GM18505 (cell line): ENCODE measurements at regions not wholly inside any gene's neighbourhood (a gene's known extent, or its start where the extent isn't known, plus 50 kb on each side); places are given as distances from the start of the nearest gene placed in this dataset.
A peak's percentile ranks its signal among the peaks of the same experiment; 100 is the strongest.
"Not testable (repeated sequence)": the region's sequence is repeated elsewhere in the genome, so short reads cannot be mapped to it uniquely, and the experiment has no call there.

Source experiments
- ATAC-seq: cut with Tn5 transposase; IDR thresholded peaks from one replicate; pipeline ENCODE4 v1.9.1; 2021; ENCODE audit not compliant: unreplicated experiment
- POLR2A ChIP-seq: IDR thresholded peaks from 4 replicates; pipeline ENCODE4 v1.6.1; 2011; ENCODE audit warnings: borderline replicate concordance; ENCODE audit not compliant: insufficient read depth, insufficient read length; ENCODE audit errors: extremely low read depth

DNA sequence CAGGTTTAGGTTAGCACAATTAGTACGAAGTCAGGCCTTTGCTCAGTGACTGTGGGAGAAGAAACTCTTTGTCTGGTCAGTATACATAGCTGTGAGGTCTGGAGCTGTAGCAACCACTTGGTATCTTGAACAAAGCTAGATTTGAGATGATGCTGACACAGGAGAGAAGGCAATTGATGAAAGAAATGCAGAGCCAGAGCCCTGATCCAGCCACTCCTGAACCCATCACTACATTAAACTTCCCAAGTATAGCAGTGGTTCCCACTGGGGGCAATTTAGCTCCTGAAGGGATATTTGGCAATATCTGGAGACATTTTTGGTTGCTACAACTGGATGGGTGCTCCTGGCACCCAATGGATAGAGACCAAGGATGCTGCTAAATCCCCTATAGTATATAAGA lies 143.9 kb upstream of the SPRED2 start:
- TF ChIP-seq POLR2A, result no peak
- ATAC-seq, result no peak

DNA sequence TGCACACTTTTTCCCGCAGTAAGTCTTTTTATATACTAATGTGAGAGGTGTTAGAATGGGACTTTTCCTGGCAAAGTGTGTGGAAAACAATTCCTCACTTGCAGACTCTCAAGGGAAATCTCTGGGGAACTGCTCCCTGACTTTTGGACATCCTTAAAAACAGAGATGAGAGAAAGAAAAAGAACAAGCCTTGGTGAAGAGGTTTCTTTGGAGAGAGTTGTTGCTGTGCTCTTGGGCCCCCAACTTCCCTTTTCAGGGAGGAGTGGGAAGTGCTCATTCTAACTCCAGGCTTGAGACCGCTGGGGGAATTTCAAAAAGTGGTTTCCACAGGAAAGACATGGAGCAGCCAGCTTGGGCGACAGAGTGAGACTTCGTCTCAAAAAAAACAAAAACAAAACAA lies 142.6 kb upstream of the SPRED2 start:
- no peak for TF ChIP-seq POLR2A
- no peak for ATAC-seq

DNA sequence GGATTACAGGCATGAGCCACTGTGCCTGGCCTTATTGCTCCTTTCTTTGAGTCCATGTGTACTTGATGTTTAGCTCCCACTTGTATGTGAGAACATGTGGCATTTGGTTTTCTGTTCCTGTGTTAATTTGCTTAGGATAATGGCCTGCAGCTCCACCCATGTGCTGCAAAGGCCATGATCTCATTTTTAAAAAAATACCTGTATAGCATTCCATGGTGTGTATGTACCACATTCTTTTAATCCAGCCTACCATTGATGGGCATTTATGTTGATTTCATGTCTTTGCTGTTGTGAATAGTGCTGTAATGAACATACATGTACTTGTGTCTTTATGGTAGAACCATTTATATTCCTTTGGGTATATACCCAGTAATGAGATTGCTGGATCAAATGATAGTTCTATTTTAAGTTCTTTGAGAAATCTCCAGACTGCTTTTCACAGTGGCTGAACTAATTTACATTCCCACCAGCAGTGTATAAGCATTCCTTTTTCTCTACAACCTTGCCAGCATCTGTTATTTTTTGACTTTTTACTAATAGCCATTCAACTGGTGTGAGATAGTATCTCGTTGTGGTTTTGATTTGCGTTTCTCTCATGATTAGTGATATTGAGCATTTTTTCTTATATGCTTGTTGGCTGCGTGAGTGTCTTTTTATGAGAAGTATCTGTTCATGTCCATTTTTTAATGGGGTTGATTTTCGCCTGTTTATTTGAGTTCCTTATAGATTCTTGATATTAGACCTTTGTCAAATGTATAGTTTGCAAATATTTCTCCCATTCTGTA lies 136.4 kb upstream of the SPRED2 start:
- ATAC-seq, result not testable (repeated sequence)

DNA sequence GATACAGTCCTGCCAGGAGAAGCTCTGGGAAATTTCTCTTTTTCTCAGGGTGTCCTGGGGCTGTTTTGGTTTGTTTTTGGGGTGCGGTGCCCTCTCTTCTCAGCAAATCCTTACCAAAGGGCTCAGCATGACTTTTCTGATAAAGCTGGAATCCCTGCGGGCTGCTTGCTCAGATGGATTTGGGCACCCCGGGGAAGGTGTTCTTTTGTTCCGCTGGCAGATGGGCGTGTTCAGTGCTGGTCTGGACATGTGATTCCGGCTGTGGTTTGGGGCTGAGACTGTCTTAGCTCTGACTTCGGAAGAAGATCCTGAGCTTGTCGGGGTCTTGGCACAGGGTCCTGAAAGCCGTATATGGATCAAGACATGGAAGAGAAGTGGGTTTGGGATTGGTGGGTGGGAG lies 134.2 kb upstream of the SPRED2 start:
- ATAC-seq, result no peak
- TF ChIP-seq POLR2A, result no peak

DNA sequence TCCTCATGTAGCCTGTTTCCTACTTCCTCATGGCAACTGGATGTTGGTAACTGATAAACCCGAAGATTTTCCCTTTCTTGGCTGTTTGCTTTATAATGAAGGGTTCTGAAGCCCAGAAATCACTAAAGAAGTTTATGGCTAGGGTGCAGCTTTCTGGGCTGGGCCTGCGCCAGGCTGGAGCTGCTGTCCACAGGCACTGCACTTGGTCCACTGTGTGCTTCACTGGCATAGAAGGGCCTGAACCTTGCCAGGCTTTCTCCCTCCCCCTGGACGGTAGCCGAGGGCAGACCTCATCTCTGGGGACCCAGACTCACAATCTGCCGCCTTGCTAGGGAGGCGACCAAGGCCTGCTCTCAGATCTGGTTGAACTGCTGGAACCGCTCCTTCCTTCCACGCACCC lies 133.3 kb upstream of the SPRED2 start:
- ATAC-seq, result no peak
- no peak for TF ChIP-seq POLR2A

DNA sequence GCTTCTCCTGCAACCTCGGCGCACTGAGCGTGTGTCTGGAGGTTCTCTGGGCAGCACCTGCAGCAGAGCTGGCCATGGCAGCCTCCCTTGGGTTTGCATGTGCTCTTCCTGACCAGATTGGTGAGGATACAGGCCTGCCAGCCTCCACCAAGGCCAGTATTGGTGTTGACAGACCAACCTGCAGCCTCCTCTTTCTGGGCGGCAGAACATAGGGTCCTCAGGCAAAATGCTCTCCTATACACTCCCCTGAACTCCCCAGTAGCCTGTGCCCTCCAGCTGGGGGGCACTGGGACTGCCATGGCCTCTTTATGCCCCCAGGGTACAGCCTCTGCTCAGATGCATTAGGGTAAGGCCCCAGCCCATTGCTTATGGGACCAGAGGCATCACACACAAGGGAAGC lies 131.9 kb upstream of the SPRED2 start:
- no peak for ATAC-seq
- no peak for TF ChIP-seq POLR2A

DNA sequence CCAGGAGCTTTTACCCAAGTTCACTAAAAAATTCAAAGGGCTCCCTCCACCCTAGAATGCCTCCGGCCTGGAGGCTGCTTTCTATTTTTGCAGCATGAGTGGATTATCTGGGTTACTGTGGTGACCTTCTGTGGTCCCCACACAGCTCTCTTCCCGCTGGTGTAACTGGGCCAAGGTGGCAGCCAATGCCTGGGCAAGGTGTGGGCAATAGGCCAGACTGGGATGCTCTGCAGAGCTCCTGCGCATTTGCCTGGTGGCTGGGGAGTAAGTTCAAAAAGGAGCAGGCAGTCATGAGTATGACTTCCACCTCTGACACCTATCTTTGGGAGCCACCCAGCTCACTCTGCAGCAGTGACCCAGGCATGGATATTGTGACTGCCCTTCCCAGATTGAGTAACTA lies 130.5 kb upstream of the SPRED2 start:
- no peak for TF ChIP-seq POLR2A
- ATAC-seq, result no peak

DNA sequence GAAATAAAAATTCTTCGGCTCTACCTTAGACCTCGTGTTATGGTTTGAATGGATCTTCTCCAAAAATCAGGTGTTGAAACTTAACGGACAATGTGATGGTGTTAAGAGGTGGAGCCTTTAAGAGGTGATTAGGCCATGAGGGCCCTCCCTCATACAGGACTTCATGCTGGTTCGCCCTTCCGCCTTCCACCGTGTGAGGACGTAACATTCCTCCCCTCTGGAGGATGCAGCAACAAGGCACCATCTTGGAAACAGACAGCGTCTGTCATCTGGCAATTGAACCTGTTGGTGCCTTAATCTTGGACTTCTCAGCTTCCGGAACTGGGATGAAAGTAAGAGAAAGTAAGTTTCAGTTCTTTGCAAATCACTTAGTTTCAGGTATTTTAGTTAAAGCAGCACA lies 126.3 kb upstream of the SPRED2 start:
- TF ChIP-seq POLR2A, result no peak
- no peak for ATAC-seq

DNA sequence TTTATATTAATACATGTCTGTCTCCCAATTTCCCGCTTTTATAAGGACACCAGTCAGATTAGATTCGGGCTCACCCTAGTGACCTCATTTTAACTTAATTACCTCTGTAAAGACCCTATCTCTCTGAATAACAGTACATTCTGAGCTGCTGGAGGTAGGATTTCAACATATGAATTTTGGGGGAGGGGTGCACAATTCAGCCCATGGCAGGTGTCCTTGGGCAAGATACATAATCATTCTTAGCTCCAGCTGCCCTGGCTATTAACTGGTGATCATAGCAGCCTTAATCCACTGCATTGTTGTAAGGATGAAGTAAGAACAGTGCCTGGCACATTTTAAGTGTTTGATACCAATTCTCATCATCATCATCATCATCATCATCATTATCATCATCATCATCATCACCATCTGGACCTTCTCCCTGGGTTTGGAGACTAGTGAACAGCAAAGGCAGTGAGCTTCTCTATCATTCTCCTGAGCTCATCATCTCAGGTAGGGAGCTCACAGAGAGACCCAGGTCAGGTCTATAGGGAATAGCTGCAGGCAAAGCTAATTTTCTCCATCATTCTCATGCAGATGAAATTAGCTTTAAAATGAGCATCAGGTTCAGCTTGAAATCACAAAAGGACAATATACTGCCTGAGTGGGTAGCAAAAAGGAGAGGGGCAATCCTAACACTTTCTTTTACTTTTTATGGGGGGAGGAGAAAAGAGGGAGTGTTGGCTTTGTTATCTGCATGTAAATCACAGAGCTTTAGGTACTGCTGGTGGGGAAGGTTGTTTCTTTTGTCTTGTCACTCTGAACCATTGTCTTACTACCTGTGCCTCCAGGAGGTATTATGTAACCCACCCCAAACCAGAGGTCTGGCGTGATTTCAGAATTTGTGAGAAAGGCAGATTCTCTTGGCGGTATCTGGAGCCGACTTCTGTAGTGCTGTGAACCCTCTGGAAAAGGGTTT lies 125.5 kb upstream of the SPRED2 start:
- no peak for ATAC-seq

DNA sequence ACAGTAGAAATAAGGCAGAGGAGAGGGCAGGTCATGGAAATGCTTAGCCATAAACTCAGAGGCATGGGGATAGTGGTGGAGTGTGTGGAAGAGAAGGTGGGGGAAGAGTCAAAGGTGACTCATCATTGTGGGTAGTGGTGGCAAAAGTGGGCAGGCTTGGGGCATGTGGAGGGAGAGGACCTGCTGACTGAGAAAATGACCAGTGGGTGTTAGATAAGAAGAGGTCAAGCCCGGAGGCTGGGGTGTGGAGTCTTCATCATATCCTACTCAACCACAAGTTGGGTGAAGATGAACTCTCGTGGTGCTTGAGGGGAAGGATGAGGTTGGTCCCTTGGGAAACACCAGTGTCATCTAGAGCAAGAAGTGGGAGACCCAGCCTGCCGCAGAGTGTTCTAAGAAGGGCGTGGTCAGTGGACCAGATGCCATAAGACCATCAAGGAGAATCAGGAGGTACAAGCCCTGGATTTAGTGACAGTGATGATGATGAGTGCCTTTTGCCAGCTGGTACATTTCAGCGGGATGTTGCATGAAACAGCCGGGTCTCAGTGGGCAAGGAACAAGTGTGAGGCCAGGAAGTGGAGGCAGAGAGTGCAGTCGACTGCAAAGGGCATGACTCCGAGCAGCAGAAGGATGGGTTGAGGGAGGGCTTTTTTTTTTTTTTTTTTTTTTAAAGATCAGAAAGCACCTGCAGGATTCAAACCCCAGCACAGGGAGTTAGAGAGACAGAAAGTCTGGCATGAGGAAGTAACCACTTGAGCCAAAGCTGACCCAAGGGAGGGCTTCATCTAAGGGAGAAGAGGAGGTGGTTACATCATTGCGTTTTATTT lies 122.6 kb upstream of the SPRED2 start:
- TF ChIP-seq POLR2A, result no peak
- peak; percentile 46 for ATAC-seq

More for the DNA sequence above, 125.5 kb upstream of the SPRED2 start:
- TF ChIP-seq POLR2A, result no peak

DNA sequence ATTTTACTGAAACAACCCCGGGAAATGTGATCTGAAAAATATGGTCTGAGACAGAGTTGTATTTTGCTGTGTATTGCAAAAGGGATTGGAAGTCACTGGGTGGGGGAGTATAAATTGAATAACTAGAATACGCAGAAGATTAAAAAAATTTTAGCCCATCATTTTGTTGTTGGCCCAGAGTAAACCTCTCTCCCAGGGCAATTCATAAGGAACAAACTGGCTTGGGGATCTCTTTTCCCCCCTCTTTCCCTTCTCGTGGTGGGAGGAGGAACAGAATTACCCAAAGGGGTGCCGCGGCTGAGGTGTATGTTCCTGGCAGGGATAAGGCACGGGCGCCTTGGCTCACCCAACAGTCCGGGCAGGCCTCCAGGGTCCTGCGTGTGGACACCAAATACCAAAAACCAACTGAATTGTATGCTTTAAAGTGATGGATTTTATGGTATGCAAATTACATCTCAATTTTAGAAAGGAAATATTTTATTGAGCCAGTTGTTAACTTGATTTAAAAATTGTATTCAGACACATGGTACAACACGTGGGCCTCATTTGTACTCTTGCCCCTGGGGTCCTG lies 121.2 kb upstream of the SPRED2 start:
- no peak for TF ChIP-seq POLR2A
- ATAC-seq, result no peak

DNA sequence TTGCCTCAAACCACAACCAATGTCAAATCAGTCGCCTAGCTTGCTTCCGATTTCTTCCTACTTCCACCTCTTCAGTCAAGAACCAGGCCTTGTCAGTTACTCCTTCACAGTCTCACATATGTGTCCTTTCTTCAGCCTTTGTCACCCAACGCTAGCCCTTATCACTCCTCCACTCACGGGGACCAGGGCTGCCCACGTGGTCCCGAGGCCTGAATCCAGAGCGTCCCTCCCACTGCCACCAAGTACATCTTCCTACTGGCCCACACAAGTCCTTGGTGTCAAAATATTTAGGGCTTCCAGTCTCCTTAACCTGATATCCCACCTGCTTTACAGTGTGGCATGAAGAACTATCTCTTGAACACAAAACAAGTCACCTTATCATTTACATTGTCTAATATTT lies 119.1 kb upstream of the SPRED2 start:
- no peak for TF ChIP-seq POLR2A
- ATAC-seq, result no peak

DNA sequence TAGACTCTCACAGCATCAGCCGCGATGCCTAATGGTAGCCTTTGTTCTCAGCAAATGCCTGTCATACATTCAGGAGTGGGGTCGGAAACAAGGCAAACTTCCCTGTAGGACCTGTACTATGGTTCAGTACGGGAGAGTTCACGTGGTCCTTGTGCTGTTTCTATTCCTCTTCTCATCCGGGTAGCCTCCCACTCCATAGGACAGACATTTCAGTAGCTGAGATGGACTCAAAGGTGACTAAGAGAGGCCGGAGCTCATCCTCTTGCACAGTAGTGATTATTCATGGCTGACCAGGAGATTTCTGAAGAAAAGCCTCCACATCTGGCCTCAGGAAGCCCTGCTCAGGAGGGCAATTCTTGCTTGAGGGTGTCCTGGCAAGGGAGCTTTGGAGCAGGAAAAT lies 117.8 kb upstream of the SPRED2 start:
- TF ChIP-seq POLR2A, result no peak
- ATAC-seq, result no peak
